HCT116 (cell line): ENCODE measurements at regions not wholly inside any gene's neighbourhood (a gene's known extent, or its start where the extent isn't known, plus 50 kb on each side); places are given as distances from the start of the nearest gene placed in this dataset.

Source experiments
- ATAC-seq: fragments of 200-7000 bp; cut with Tn5 transposase; 2 replicates; pipeline ENCODE4 v1.9.1; 2020; ENCODE audit warnings: mild to moderate bottlenecking, moderate library complexity
- BruUV-seq: library from RNA; stranded (reverse); fragments of 400-500 nt; replicated peaks from 2 replicates; lab custom pipeline; 2021; lab: Mats Ljungman, UMichigan
- CTCF ChIA-PET: fragments of 300-600 bp; sonication (Branson Sonifier 250); formaldehyde crosslinking; loops from one replicate; lab custom pipeline; 2021; ENCODE audit warnings: antibody characterized with exemption; lab: Charles Lee
- POLR2A ChIA-PET: fragments of 300-600, 350-600 bp; sonication (Branson Sonifier 250); formaldehyde crosslinking; loops from one replicate; lab custom pipeline; 2021; ENCODE audit warnings: antibody characterized with exemption; lab: Charles Lee
- RAD21 ChIA-PET, 2 experiments: fragments of 300-600 bp; sonication (Branson Sonifier 250); formaldehyde crosslinking; loops; one replicate each; lab custom pipeline; 2023; ENCODE audit warnings: low total read pairs in 2 of 2; ENCODE audit not compliant: uncharacterized antibody in 2 of 2, unreplicated experiment in 2 of 2, low non-redundant PET in 1 of 2; lab: Charles Lee
- DNase-seq: peaks from one replicate; pipeline ENCODE4 v3.0.0-alpha.2; 2010; ENCODE audit warnings: low read depth, low spot score
- H2AFZ ChIP-seq: fragments of 200-600 bp; shearing (Covaris generic), sonication (generic); 2 replicates; pipeline ENCODE4 v1.6.1; 2017; ENCODE audit warnings: low read depth, mixed run types, mixed read lengths, antibody characterized with exemption, low read length; ENCODE audit not compliant: poor library complexity, severe bottlenecking
- H3K27ac ChIP-seq: 2 replicates; pipeline ENCODE4 v1.5.1; 2012; ENCODE audit warnings: low read depth, low read length
- H3K27me3 ChIP-seq: fragments of 200-600 bp; sonication (generic); 2 replicates; pipeline ENCODE4 v1.6.1; 2016; ENCODE audit warnings: mixed run types, low read length, mixed read lengths; ENCODE audit not compliant: insufficient read depth
- H3K36me3 ChIP-seq, 2 experiments: fragments of 200-500 bp in 1 of 2; fragments of 200-600 bp in 1 of 2; sonication (Bioruptor generic) in 1 of 2; sonication (generic) in 1 of 2; 2 replicates each; pipeline versions ENCODE4 v1.5.1 to v1.6.1; 2014 to 2016; ENCODE audit warnings: low read length in 2 of 2, inconsistent platforms in 1 of 2, mixed read lengths in 1 of 2, mixed run types in 1 of 2; ENCODE audit not compliant: insufficient read depth in 2 of 2, control insufficient read depth in 1 of 2
- H3K4me1 ChIP-seq, 2 experiments: fragments of 200-600 bp in 1 of 2; sonication (generic) in 1 of 2; 2 replicates each; pipeline versions ENCODE4 v1.5.1 to v1.6.1; 2012 to 2017; ENCODE audit warnings: low read length in 2 of 2, inconsistent platforms in 1 of 2, mild to moderate bottlenecking in 1 of 2, mixed read lengths in 1 of 2, mixed run types in 1 of 2, moderate library complexity in 1 of 2; ENCODE audit not compliant: insufficient read depth in 2 of 2, control insufficient read depth in 1 of 2
- H3K4me2 ChIP-seq: fragments of 200-600 bp; sonication (generic); 2 replicates; pipeline ENCODE4 v1.6.1; 2017; ENCODE audit warnings: mixed run types, low read length, mixed read lengths
- H3K4me3 ChIP-seq, 2 experiments: fragments of 200-600 bp in 1 of 2; sonication (generic) in 1 of 2; replicated peaks in 1 of 2; 2 replicates each; pipeline ENCODE4 v1.5.1; 2011 to 2016; ENCODE audit warnings: low read length in 2 of 2, control low read depth in 1 of 2, low read depth in 1 of 2, mild to moderate bottlenecking in 1 of 2, mixed read lengths in 1 of 2, mixed run types in 1 of 2
- H3K79me2 ChIP-seq: fragments of 200-600 bp; sonication (generic); 2 replicates; pipeline ENCODE4 v1.6.1; 2017; ENCODE audit warnings: mild to moderate bottlenecking, mixed run types, low read length, moderate library complexity, mixed read lengths; ENCODE audit not compliant: insufficient read depth
- H3K9ac ChIP-seq: fragments of 200-600 bp; sonication (generic); 2 replicates; pipeline ENCODE4 v1.6.1; 2016; ENCODE audit warnings: low read length, mixed read lengths
- H3K9me2 ChIP-seq: fragments of 200-600 bp; sonication (generic), shearing (Covaris generic); 2 replicates; pipeline ENCODE4 v1.6.1; 2017; ENCODE audit warnings: mixed run types, mild to moderate bottlenecking, moderate library complexity; ENCODE audit not compliant: insufficient read depth
- H3K9me3 ChIP-seq, 2 experiments: fragments of 200-500 bp in 1 of 2; fragments of 200-600 bp in 1 of 2; sonication (Bioruptor generic) in 1 of 2; sonication (generic) in 1 of 2; 2 replicates each; pipeline ENCODE4 v1.6.1; 2014 to 2017; ENCODE audit warnings: low read length in 2 of 2, mixed read lengths in 2 of 2, inconsistent platforms in 1 of 2, low read depth in 1 of 2, mild to moderate bottlenecking in 1 of 2, mixed run types in 1 of 2, moderate library complexity in 1 of 2; ENCODE audit not compliant: control insufficient read depth in 1 of 2, insufficient read depth in 1 of 2
- H4K20me1 ChIP-seq: fragments of 200-600 bp; sonication (generic), shearing (Covaris generic); 2 replicates; pipeline ENCODE4 v1.6.1; 2017; ENCODE audit warnings: mixed run types, mild to moderate bottlenecking, moderate library complexity; ENCODE audit not compliant: insufficient read depth
- JUND ChIP-seq: IDR thresholded peaks from 2 replicates; pipeline ENCODE4 v1.6.1; 2012
- SRF ChIP-seq: IDR thresholded peaks from 2 replicates; pipeline ENCODE4 v1.6.1; 2012; ENCODE audit warnings: low read depth
- intact Hi-C: fragments of 100-400 bp; cut with micrococcal nuclease; formaldehyde crosslinking; loops from 2 replicates; pipeline ENCODE4 v1.10.0; 2022
- TF ChIP-seq, protein P1 (sequence below): IDR thresholded peaks from 2 replicates; pipeline ENCODE4 v1.6.1; 2011; ENCODE audit warnings: mild to moderate bottlenecking, low read length, moderate library complexity; ENCODE audit not compliant: insufficient replicate concordance; ENCODE audit errors: extremely low read depth
- TF ChIP-seq, protein P2 (sequence below): IDR thresholded peaks from 2 replicates; pipeline ENCODE4 v1.6.1; 2012

DNA sequence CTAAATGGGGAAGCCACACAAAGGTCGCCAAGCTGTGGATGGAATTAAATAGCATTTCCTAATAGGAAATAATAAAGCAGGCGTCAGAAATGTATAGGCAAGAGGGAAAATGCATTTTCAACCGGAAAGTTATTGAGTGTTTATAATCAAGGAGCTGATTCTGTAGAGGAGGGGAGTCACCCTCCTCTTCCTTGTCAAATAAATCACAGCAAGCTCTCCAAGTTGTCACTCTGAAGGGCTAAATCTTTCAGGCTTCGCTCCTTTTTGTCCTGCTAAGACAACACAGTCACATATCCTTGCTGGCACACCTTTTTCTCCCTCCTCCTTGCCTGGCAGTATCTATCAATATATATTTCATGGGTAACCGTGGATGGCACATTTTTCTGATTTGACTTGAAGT is 338.4 kb downstream of the SATB1 start:
- TF ChIP-seq SRF = no peak
- TF ChIP-seq, protein P1, sequence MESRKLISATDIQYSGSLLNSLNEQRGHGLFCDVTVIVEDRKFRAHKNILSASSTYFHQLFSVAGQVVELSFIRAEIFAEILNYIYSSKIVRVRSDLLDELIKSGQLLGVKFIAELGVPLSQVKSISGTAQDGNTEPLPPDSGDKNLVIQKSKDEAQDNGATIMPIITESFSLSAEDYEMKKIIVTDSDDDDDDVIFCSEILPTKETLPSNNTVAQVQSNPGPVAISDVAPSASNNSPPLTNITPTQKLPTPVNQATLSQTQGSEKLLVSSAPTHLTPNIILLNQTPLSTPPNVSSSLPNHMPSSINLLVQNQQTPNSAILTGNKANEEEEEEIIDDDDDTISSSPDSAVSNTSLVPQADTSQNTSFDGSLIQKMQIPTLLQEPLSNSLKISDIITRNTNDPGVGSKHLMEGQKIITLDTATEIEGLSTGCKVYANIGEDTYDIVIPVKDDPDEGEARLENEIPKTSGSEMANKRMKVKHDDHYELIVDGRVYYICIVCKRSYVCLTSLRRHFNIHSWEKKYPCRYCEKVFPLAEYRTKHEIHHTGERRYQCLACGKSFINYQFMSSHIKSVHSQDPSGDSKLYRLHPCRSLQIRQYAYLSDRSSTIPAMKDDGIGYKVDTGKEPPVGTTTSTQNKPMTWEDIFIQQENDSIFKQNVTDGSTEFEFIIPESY = no peak
- no peaks in the 10 kb centered on the region for H3K36me3 ChIP-seq
- ChIA-PET RAD21 (no interaction called here), CTCF (no interaction called here), POLR2A (no interaction called here)
- DNase-seq (no peak), ATAC-seq (no peak)
- H3K4me1 ChIP-seq = no peaks in the 10 kb centered on the region
- no peaks in the 10 kb centered on the region for H3K27me3 ChIP-seq
- H4K20me1 ChIP-seq = no peaks in the 10 kb centered on the region
- no peaks in the 10 kb centered on the region for H3K79me2 ChIP-seq
- H3K9me2 ChIP-seq = no peaks in the 10 kb centered on the region
- H3K4me3 ChIP-seq = no peak overlapping the region
- no TSS peak for BruUV-seq
- no peak overlapping the region for H2AFZ ChIP-seq
- intact Hi-C loops = no loop called here
- no peak overlapping the region for H3K27ac ChIP-seq
- no peak overlapping the region for H3K9ac ChIP-seq
- H3K9me3 ChIP-seq = no peaks in the 10 kb centered on the region
- H3K4me2 ChIP-seq = no peak overlapping the region

DNA sequence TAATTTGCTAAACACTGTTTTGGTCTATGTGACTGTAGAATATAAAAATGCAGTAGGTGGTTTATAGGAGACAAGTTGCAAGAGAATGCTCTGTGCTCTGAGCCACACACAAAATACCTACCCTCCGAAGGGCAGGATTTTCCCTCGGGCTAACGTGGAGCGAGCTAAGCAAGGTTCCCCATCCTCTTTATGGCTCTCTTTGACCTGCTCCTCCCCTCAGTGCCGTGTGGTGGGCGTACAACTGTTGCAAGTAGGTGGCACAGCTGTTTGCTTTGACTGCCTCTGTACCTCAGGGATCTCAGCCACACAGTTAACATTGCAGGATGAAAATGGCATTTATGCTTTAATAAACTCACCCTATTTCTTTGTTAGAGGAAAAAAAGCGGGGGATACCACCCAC is 339.1 kb downstream of the SATB1 start:
- no peaks in the 10 kb centered on the region for H3K9me3 ChIP-seq
- intact Hi-C loops = no loop called here
- H2AFZ ChIP-seq = no peak overlapping the region
- DNase-seq (no peak), ATAC-seq (no peak)
- no peaks in the 10 kb centered on the region for H3K9me2 ChIP-seq
- no peak for TF ChIP-seq JUND
- TF ChIP-seq, protein P2, sequence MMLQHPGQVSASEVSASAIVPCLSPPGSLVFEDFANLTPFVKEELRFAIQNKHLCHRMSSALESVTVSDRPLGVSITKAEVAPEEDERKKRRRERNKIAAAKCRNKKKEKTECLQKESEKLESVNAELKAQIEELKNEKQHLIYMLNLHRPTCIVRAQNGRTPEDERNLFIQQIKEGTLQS = no peak
- H3K9ac ChIP-seq = no peak overlapping the region
- no peak overlapping the region for H3K4me2 ChIP-seq
- no peaks in the 10 kb centered on the region for H3K27me3 ChIP-seq
- H3K4me3 ChIP-seq = no peak overlapping the region
- H4K20me1 ChIP-seq = no peaks in the 10 kb centered on the region
- no peak overlapping the region for H3K27ac ChIP-seq
- no peaks in the 10 kb centered on the region for H3K79me2 ChIP-seq
- no peaks in the 10 kb centered on the region for H3K36me3 ChIP-seq
- ChIA-PET RAD21 (no interaction called here), CTCF (no interaction called here), POLR2A (no interaction called here)
- BruUV-seq = no TSS peak
- no peaks in the 10 kb centered on the region; a peak in 1 of 4 replicates for H3K4me1 ChIP-seq
